Superior temporal gyrus (tissue), 1 donor: ENCODE measurements at regions not wholly inside any gene's neighbourhood (a gene's known extent, or its start where the extent isn't known, plus 50 kb on each side); places are given as distances from the start of the nearest gene placed in this dataset.

ENCODE experiments used
- DNase-seq: peaks from one replicate; pipeline ENCODE4 v3.0.0-alpha.2; 2016; ENCODE audit errors: extremely low spot score

DNA sequence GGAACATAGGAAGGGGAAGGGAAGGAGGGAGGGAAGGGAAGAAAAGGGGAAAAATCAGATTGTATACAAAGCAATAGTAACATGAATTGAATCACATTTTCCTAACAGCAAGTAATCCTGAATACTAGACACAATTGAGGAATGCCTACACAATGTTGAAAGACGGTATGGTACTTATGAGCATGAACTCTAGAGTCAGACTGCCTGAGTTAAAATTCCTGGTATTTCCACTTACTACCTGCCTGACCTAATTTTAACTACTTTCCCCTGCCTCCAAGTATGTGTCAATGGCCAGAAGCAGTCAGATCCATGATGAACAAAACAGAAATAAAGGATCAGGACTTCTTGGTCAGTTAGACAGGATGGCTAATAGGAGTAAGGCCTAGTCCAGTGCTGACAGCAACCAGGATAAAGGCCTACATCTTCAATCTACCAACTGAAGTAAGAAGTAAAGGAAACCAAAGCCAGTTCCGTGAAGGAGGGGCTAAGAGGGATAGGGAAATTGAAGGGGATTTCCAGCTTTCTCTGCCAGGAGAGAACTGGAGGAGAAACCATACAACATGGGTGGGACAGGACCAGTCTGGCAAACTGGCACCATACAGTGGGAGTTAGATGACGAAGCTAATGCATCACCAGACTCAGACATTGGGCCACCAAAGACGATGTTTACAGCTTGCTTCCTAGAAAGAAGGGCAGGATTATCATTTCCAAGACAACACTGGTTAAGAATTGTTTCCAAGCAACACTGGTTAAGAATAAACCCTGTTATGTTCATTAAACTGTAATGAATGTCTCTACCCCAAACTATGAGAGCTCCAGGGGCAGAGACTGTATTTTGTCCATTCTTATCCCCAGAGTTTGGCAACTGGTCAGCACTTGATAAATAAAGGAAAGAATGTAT, 151.6 kb upstream of the UBE2E2 start:
- no peak for DNase-seq

- DNase-seq = no peak
These were observed 150.9 kb upstream of the UBE2E2 start for GRCh38 chr3:23052208-23052607.

DNA sequence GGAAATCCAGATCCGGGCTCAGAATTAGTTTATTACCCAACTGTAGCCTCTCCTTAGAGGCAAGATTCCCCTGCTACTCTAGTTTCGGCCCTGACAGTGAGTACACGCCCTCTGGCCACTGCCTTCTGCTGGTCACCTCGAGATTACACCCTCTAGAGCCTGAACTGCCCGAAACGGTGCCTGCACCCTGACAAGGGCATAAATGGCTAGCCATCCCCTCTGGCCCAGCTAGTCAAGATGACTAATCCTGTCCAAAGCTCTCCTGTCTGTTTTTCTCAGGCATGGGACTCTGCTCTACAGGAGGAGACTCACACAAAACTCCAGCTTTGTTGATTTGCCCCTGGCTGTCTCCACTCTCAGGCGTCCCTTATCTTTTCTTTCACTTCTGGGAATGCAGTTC, 150.5 kb upstream of the UBE2E2 start:
- no peak for DNase-seq

GRCh38 chr3:23055733-23056376, 147.3 kb upstream of the UBE2E2 start:
- DNase-seq = no peak

DNA sequence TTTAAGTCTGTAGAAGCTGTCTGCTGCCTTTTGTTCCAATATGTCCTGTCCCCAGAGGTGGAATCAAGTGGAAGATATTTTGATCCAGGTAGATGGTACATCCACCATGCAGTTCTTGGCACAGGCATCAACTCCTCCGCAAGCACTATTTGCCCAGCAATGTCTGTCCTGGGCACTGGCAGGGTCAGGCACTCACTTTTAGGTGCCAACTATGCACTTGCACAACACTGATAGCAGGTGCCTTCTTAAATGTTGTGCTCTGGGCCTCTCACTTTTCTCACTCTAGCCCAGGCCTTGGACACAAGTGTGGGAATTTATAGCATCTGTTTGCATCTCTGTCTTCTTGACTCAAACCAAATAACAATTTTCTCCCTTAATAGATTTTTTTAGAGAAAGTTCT, 140.5 kb upstream of the UBE2E2 start:
- DNase-seq = no peak

- no peak for DNase-seq
These were observed 140.1 kb upstream of the UBE2E2 start for GRCh38 chr3:23062982-23063381.

DNA sequence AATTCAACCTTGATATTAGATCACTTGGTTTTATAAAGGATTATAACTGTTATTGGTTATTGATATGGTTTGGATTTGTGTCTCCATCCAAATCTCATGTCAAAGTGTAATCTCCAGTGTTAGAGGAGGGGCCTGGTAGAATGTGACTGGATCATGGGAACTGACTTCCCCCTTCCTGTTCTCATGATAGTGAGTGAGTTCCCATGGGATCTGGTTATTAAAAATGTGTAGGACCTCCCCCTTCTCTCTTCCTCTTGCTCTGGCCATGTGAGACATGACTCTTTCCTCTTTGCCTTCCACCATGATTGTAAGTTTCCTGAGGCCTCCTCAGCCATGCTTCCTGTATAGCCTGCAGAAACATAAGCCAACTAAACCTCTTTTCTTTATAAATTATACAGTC, 136.0 kb upstream of the UBE2E2 start:
- peak; percentile 3 for DNase-seq

GRCh38 chr3:23068016-23068728, 135.0 kb upstream of the UBE2E2 start:
- DNase-seq = peak; percentile 14

- peak; percentile 7 for DNase-seq
These were observed 131.8 kb upstream of the UBE2E2 start for GRCh38 chr3:23071296-23071695.

- DNase-seq = no peak
These were observed 131.4 kb upstream of the UBE2E2 start for GRCh38 chr3:23071758-23072157.

DNA sequence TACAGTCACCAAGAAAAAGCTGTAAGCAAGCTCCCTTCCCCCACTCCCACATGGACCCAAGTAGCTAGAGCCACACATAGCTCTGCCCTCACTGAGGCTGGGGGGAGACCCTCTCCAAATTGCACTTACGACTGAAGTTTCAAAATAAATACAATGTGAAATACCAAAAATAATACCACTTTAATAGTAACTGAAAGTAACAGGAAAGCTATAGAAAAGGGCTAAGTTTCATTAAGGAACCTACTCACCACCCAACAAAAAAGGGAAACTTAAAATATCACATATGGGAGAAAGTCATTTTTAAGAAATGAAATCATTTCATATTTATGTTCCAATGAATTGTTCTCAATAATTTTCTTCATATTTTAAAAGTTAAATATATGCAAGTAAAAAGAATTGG, 130.4 kb upstream of the UBE2E2 start:
- DNase-seq = no peak

GRCh38 chr3:23073724-23074305, 129.3 kb upstream of the UBE2E2 start:
- DNase-seq = no peak

DNA sequence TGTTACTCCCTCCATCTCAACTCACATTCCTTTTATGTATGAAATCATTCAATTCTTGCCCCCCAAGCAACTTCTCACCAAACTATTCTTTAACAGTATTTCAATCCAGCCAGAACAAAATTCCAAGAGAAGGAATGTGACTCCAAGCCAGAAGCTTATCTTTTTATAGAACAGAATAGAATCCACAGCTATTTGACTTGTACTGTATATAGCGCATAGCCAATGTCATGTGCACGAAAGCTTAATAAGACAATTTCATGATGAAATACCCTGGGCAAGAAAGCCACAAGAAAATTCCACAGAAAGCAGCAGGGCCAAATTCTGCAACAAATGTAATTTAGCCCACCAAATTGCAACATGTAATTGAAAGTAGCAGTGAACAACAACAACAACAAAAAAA, 127.6 kb upstream of the UBE2E2 start:
- no peak for DNase-seq

- DNase-seq = no peak
These were observed 126.7 kb upstream of the UBE2E2 start for GRCh38 chr3:23076437-23076836.

DNA sequence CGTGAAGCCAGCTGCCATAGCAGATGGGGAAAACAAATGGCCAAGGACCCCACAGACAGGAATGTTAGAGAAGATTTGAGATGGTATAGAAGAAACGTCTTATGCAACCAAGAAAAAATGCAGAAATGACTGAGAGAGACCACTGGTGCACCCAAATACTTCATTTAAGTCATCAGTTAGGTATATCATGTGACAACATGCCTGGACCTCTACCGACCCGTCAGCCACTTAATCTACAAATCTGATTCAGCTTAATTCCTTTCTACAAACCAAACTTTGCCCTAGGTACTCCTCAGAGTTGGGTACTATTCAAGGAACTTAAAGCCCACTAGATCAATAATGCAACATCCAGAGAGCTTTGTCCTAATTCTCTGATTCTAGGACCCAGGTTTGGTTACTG, 126.0 kb upstream of the UBE2E2 start:
- no peak for DNase-seq

DNA sequence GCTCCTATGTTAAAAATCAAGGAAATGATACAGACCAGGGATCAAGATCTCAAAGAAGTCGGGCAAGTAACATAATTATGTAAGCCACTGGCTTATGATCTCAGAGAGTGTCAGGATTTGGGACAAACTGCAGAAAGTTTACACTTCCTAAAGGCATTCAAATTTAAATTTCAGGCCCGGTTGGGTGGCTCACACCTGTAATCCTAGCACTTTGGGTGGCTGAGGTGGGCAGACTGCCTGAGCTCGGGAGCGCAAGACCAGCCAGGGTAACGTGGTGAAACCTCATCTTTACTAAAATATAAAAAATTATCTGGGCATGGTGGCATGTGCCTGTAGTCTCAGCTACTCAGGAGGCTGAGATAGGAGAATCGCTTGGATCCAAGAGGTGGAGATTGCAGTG, 124.4 kb upstream of the UBE2E2 start:
- DNase-seq = no peak

DNA sequence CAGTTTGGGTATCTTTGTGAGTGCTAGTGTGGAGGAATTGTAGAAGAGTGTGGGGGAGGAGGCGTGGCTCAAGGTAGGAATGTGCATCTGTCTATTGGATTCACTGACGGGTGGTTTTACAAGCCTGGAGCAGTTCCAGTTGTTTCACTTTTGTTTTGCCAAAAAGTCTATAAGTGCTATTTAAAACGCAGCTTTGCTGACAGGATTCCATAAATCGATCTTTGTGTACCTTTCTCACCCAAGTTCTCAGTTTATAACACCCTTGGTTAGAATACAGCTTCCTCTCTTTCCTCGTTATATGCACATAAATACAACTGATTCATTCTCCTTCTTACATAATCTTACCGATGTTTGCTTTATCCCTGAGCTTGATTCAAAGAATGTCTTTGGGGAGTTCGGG, 123.2 kb upstream of the UBE2E2 start:
- DNase-seq = no peak

- DNase-seq = no peak
These were observed 119.4 kb upstream of the UBE2E2 start for GRCh38 chr3:23083701-23084100.

- no peak for DNase-seq
These were observed 118.8 kb upstream of the UBE2E2 start for GRCh38 chr3:23084367-23084766.

GRCh38 chr3:23085261-23085660, 117.9 kb upstream of the UBE2E2 start:
- DNase-seq = no peak

- no peak for DNase-seq
These were observed 116.8 kb upstream of the UBE2E2 start for GRCh38 chr3:23086331-23086730.

GRCh38 chr3:23086831-23087230, 116.3 kb upstream of the UBE2E2 start:
- no peak for DNase-seq
